ENCODE measurements at regions not wholly inside any gene's neighbourhood (a gene's known extent, or its start where the extent isn't known, plus 50 kb on each side); places are given as distances from the start of the nearest gene placed in this dataset.

DNA sequence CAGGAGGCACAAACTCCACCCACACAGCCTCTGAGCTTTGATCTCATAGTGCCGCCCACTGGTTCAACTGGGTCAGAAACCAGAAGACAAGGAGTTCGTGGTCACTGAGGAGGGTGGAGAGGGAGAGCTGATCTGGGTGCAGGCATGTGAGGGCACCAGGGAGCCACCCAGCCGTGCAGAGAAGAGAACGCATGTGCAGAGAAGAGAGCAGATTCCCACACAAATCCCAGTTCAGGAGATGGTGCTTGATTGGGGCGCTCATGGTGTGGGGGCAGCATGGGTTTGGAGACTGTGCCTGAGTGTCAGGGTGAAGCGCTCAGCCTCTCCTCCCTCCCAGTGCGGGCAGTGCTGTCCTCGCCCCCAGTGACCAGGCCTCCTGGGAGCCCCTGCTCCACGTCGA lies 375.2 kb upstream of the MYT1L start:
- Histone ChIP-seq H3K27ac (ENCODE audit: low read depth, low read length) (no peak overlapping the region), H3K27me3 (ENCODE audit: insufficient read depth, low read length) (peaks cover 31% of the 10 kb centered on the region), H3K36me3 (ENCODE audit: control insufficient read depth in 1 of 2, insufficient read depth in 2 of 2, low read length in 2 of 2) (no peaks in the 10 kb centered on the region), H4K20me1 (ENCODE audit: insufficient read depth) (no peaks in the 10 kb centered on the region), H3K79me2 (ENCODE audit: insufficient read depth, low read length) (no peaks in the 10 kb centered on the region), H3K4me3 (replicated peaks in 1 of 2; ENCODE audit: low read depth in 1 of 2, low read length in 2 of 2) (no peak overlapping the region), H3K4me1 (ENCODE audit: control insufficient read depth in 1 of 2, insufficient read depth in 2 of 2, low read length in 2 of 2) (no peaks in the 10 kb centered on the region), H3K9me2 (ENCODE audit: insufficient read depth) (no peaks in the 10 kb centered on the region), H2AFZ (ENCODE audit: low read depth, low read length, poor library complexity, severe bottlenecking) (no peak overlapping the region), H3K4me2 (ENCODE audit: low read length) (no peak overlapping the region), H3K9ac (ENCODE audit: low read length) (no peak overlapping the region), H3K9me3 (ENCODE audit: control insufficient read depth in 1 of 2, insufficient read depth in 1 of 2, low read depth in 1 of 2, low read length in 2 of 2) (no peaks in the 10 kb centered on the region)
- no TSS peak for BruUV-seq (replicated peaks)
- intact Hi-C loops (cut with micrococcal nuclease): no loop called here
- RAD21 ChIA-PET (ENCODE audit: low non-redundant PET in 1 of 2, low total read pairs in 2 of 2, uncharacterized antibody in 2 of 2, unreplicated experiment in 2 of 2): no interaction called here
- no peak for ATAC-seq
- POLR2A ChIA-PET: no interaction called here
- TF ChIP-seq, protein P1, sequence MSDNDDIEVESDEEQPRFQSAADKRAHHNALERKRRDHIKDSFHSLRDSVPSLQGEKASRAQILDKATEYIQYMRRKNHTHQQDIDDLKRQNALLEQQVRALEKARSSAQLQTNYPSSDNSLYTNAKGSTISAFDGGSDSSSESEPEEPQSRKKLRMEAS (IDR thresholded peaks at IDR 0.05): no peak
- TF ChIP-seq EZH2 (IDR thresholded peaks at IDR 0.05) (no peak), EZH2phosphoT487 (IDR thresholded peaks at IDR 0.05; ENCODE audit: borderline replicate concordance) (no peak), SP1 (IDR thresholded peaks at IDR 0.05; ENCODE audit: low read depth) (no peak), JUND (IDR thresholded peaks at IDR 0.05) (no peak), CEBPB (IDR thresholded peaks at IDR 0.05; ENCODE audit: low read depth) (no peak), ELF1 (IDR thresholded peaks at IDR 0.05; ENCODE audit: borderline replicate concordance, low read depth) (no peak), EGR1 (IDR thresholded peaks at IDR 0.05; ENCODE audit: low read depth) (no peak), RAD21 (IDR thresholded peaks at IDR 0.05; ENCODE audit: low read depth) (no peak), POLR2AphosphoS5 (IDR thresholded peaks at IDR 0.05; ENCODE audit: low read depth, low read length) (no peak), ZFX (IDR thresholded peaks at IDR 0.05) (no peak)
- TF ChIP-seq, protein P2, sequence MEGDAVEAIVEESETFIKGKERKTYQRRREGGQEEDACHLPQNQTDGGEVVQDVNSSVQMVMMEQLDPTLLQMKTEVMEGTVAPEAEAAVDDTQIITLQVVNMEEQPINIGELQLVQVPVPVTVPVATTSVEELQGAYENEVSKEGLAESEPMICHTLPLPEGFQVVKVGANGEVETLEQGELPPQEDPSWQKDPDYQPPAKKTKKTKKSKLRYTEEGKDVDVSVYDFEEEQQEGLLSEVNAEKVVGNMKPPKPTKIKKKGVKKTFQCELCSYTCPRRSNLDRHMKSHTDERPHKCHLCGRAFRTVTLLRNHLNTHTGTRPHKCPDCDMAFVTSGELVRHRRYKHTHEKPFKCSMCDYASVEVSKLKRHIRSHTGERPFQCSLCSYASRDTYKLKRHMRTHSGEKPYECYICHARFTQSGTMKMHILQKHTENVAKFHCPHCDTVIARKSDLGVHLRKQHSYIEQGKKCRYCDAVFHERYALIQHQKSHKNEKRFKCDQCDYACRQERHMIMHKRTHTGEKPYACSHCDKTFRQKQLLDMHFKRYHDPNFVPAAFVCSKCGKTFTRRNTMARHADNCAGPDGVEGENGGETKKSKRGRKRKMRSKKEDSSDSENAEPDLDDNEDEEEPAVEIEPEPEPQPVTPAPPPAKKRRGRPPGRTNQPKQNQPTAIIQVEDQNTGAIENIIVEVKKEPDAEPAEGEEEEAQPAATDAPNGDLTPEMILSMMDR (IDR thresholded peaks at IDR 0.05 in 2 of 3, conservative IDR thresholded peaks at IDR 0.05 in 1 of 3; ENCODE audit: borderline replicate concordance in 1 of 3, insufficient read depth in 1 of 3, low read depth in 2 of 3, low read length in 2 of 3): no peak
- TF ChIP-seq, protein P3, sequence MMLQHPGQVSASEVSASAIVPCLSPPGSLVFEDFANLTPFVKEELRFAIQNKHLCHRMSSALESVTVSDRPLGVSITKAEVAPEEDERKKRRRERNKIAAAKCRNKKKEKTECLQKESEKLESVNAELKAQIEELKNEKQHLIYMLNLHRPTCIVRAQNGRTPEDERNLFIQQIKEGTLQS (IDR thresholded peaks at IDR 0.05): no peak
- DNase-seq (ENCODE audit: low read depth, low spot score): no peak
- CTCF ChIA-PET: no interaction called here

All from HCT116 (cell line).